ENCODE measurements at regions not wholly inside any gene's neighbourhood (a gene's known extent, or its start where the extent isn't known, plus 50 kb on each side); places are given as distances from the start of the nearest gene placed in this dataset.

DNA sequence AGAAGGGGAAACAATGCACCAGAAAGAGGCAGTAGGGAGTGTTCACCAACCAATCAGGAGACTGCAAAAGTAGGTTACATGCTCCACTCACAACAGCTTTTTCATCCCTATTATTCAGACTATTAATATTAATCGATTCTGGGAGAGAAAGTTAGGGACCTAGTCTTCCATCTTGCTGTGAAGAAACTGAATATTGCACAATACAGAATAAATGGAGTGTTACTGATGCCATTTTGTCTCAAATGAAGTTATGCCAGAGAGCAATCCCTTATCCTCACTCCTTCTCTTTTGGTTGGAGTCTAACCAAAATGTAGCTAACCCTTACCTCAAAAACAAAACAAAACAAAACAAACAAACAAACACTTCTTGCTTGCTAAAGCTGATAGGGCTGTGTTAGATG, 1120.9 kb upstream of the GYPC start:
- no peak for TF ChIP-seq JUND (IDR thresholded peaks at IDR 0.05; ENCODE audit: low read depth)
- in situ Hi-C loops (cut with HindIII; ENCODE audit: low pct_unique_long_range_greater_than_20kb, low sequenced_read_pairs): no loop called here
- DNase-seq (ENCODE audit: low read depth in 1 of 2, low spot score in 1 of 2): no peak

DNA sequence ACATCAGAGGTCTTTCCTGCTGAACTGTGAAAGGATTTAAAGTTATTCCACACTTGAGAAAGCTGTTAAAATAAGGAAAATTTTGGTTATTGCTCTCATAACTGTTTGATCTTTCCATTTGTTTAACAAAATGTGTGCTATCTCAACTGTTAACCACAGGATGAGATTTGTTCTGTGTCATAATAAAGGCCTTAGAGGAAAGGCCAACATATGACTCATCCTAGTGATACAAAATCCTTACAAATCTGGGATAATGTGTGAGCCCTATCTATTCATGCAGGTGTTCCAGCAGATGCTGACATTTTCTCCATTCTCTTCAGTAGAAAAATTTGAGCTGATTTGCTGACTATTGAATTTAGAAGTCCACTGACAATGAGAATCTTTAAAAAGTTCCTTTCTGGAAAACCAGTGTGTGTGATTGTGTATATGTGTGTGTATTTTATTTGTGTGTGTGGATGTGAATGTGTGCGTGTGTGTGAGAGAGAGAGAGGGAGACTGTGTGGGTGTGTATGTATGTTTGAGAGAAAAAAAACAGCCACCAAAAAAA, 1111.9 kb upstream of the GYPC start:
- in situ Hi-C loops (cut with HindIII; ENCODE audit: low pct_unique_long_range_greater_than_20kb, low sequenced_read_pairs): no loop called here
- no peak for TF ChIP-seq JUND (IDR thresholded peaks at IDR 0.05; ENCODE audit: low read depth)
- DNase-seq (ENCODE audit: low read depth in 1 of 2, low spot score in 1 of 2): no peak

GRCh38 chr2:125553768-125554167, 1102.2 kb upstream of the GYPC start:
- in situ Hi-C loops (cut with HindIII; ENCODE audit: low pct_unique_long_range_greater_than_20kb, low sequenced_read_pairs): no loop called here
- no peak for TF ChIP-seq JUND (IDR thresholded peaks at IDR 0.05; ENCODE audit: low read depth)
- DNase-seq (ENCODE audit: low read depth in 1 of 2, low spot score in 1 of 2): no peak

- TF ChIP-seq JUND (IDR thresholded peaks at IDR 0.05; ENCODE audit: low read depth): no peak
- no peak for DNase-seq (ENCODE audit: low read depth in 1 of 2, low spot score in 1 of 2)
- in situ Hi-C loops (cut with HindIII; ENCODE audit: low pct_unique_long_range_greater_than_20kb, low sequenced_read_pairs): no loop called here
Measured at GRCh38 chr2:125554956-125555355, 1101.0 kb upstream of the GYPC start.

DNA sequence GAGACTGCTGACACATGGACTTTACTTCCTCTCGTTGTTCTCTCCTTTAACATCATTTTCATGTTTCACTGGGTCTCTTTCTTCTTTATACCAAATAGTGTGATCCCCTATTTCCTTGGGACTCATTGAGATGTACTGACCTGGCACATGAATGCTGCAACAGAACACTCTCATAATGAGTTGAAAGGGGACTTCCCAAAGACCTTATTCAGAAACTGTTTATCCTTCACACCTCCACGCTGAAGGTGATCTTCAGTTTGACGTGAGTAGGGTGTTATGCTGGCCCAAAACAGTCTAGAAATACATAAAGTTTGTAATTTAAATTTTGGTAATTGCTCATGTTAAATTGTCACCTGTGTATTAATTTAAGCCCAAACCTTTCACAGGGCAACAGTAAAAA, 1096.8 kb upstream of the GYPC start:
- TF ChIP-seq JUND (IDR thresholded peaks at IDR 0.05; ENCODE audit: low read depth): no peak
- in situ Hi-C loops (cut with HindIII; ENCODE audit: low pct_unique_long_range_greater_than_20kb, low sequenced_read_pairs): no loop called here
- no peak for DNase-seq (ENCODE audit: low read depth in 1 of 2, low spot score in 1 of 2)

DNA sequence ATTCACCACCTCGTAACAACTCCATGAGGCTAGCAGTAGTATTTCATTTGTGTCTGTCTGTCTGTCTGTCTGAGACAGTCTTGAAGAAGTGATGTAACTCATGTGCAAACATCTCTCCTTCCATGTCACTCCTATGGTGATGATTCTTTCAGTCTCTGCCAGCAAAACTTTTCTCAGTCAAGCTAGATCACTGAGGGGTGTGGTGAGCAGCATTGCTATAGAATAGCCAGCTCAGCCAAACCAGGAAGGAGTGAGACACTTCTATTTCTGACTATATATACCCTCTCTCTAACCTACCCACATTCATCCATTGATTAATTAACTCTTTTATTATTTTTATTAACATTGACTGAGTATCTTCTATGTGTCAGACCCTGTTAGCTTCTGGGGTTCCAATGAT, 1095.1 kb upstream of the GYPC start:
- DNase-seq (ENCODE audit: low read depth in 1 of 2, low spot score in 1 of 2): no peak
- in situ Hi-C loops (cut with HindIII; ENCODE audit: low pct_unique_long_range_greater_than_20kb, low sequenced_read_pairs): no loop called here
- no peak for TF ChIP-seq JUND (IDR thresholded peaks at IDR 0.05; ENCODE audit: low read depth)

DNA sequence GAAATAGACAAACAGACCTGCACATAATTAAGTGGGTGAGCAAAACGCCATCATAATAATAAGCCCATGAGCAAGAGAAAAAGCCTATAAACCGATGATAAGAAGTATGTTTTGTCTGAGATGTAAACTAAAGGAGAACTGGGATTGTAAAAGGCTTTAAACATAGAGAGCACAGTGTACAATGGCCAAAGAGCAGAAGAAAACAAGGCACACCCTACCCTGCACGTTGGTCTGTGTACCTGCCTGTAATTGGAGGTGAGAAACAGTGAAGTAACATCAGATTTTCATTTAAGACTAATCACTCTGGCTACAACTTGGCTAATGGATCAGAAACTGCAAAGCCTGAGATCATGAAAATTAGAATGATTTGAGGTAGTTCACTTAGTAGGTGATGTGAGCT, 1094.7 kb upstream of the GYPC start:
- in situ Hi-C loops (cut with HindIII; ENCODE audit: low pct_unique_long_range_greater_than_20kb, low sequenced_read_pairs): no loop called here
- DNase-seq (ENCODE audit: low read depth in 1 of 2, low spot score in 1 of 2): no peak
- no peak for TF ChIP-seq JUND (IDR thresholded peaks at IDR 0.05; ENCODE audit: low read depth)

DNA sequence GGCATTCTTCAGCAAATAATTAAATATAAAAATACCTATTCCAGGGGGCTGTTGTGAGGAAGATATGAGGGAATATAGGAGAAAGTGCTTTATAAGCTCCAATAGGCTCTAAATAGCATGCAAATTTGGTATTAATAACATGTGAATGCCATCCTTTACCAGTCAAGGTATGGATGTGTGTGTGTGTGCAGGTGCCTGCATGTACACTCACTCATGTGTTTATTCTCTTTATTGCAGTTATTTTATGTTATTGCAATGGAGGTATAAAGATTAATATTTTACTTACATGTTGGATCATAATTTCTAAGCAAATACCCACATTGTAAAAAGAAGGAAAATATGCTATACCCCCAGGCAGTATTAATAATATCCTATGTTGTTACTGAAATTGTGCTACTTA, 1093.0 kb upstream of the GYPC start:
- in situ Hi-C loops (cut with HindIII; ENCODE audit: low pct_unique_long_range_greater_than_20kb, low sequenced_read_pairs): no loop called here
- no peak for DNase-seq (ENCODE audit: low read depth in 1 of 2, low spot score in 1 of 2)
- no peak for TF ChIP-seq JUND (IDR thresholded peaks at IDR 0.05; ENCODE audit: low read depth)

GRCh38 chr2:125564471-125564870, 1091.5 kb upstream of the GYPC start:
- in situ Hi-C loops (cut with HindIII; ENCODE audit: low pct_unique_long_range_greater_than_20kb, low sequenced_read_pairs): no loop called here
- no peak for TF ChIP-seq JUND (IDR thresholded peaks at IDR 0.05; ENCODE audit: low read depth)
- DNase-seq (ENCODE audit: low read depth in 1 of 2, low spot score in 1 of 2): no peak

- no peak for DNase-seq (ENCODE audit: low read depth in 1 of 2, low spot score in 1 of 2)
- TF ChIP-seq JUND (IDR thresholded peaks at IDR 0.05; ENCODE audit: low read depth): no peak
- in situ Hi-C loops (cut with HindIII; ENCODE audit: low pct_unique_long_range_greater_than_20kb, low sequenced_read_pairs): no loop called here
Measured at GRCh38 chr2:125566422-125566821, 1089.5 kb upstream of the GYPC start.

GRCh38 chr2:125567100-125567499, 1088.9 kb upstream of the GYPC start:
- no peak for DNase-seq (ENCODE audit: low read depth in 1 of 2, low spot score in 1 of 2)
- no peak for TF ChIP-seq JUND (IDR thresholded peaks at IDR 0.05; ENCODE audit: low read depth)
- in situ Hi-C loops (cut with HindIII; ENCODE audit: low pct_unique_long_range_greater_than_20kb, low sequenced_read_pairs): no loop called here

- in situ Hi-C loops (cut with HindIII; ENCODE audit: low pct_unique_long_range_greater_than_20kb, low sequenced_read_pairs): no loop called here
- TF ChIP-seq JUND (IDR thresholded peaks at IDR 0.05; ENCODE audit: low read depth): no peak
- DNase-seq (ENCODE audit: low read depth in 1 of 2, low spot score in 1 of 2): no peak
Measured at GRCh38 chr2:125572660-125573059, 1083.3 kb upstream of the GYPC start.

GRCh38 chr2:125573432-125573831, 1082.5 kb upstream of the GYPC start:
- TF ChIP-seq JUND (IDR thresholded peaks at IDR 0.05; ENCODE audit: low read depth): no peak
- in situ Hi-C loops (cut with HindIII; ENCODE audit: low pct_unique_long_range_greater_than_20kb, low sequenced_read_pairs): no loop called here
- DNase-seq (ENCODE audit: low read depth in 1 of 2, low spot score in 1 of 2): no peak

GRCh38 chr2:125576558-125576957, 1079.4 kb upstream of the GYPC start:
- in situ Hi-C loops (cut with HindIII; ENCODE audit: low pct_unique_long_range_greater_than_20kb, low sequenced_read_pairs): no loop called here
- DNase-seq (ENCODE audit: low read depth in 1 of 2, low spot score in 1 of 2): no peak
- TF ChIP-seq JUND (IDR thresholded peaks at IDR 0.05; ENCODE audit: low read depth): no peak

Data from T47D (cell line).